Skeletal muscle satellite cell (primary cell): ENCODE measurements at regions not wholly inside any gene's neighbourhood (a gene's known extent, or its start where the extent isn't known, plus 50 kb on each side); places are given as distances from the start of the nearest gene placed in this dataset.
"Not testable (repeated sequence)": the region's sequence is repeated elsewhere in the genome, so short reads cannot be mapped to it uniquely, and the experiment has no call there.

Experiments used
- H3K27me3 ChIP-seq: 2 replicates; pipeline ENCODE4 v1.7.0; 2013; ENCODE audit warnings: low read length; ENCODE audit not compliant: control insufficient read depth, insufficient read depth
- H3K36me3 ChIP-seq: 2 replicates; pipeline ENCODE4 v1.7.0; 2013; ENCODE audit warnings: mild to moderate bottlenecking, control low read depth, low read length; ENCODE audit not compliant: insufficient read depth
- H3K4me1 ChIP-seq: 2 replicates; pipeline ENCODE4 v1.7.0; 2013; ENCODE audit warnings: low read length; ENCODE audit not compliant: control insufficient read depth, insufficient read depth
- H3K4me2 ChIP-seq: 2 replicates; pipeline ENCODE4 v1.7.0; 2013; ENCODE audit warnings: mild to moderate bottlenecking, low read length
- H3K4me3 ChIP-seq: 2 replicates; pipeline ENCODE4 v1.7.0; 2013; ENCODE audit warnings: low read length
- H3K9ac ChIP-seq: 2 replicates; pipeline ENCODE4 v1.7.0; 2013; ENCODE audit warnings: mild to moderate bottlenecking, low read depth, low read length, moderate library complexity
- H3K9me3 ChIP-seq: replicated peaks from 2 replicates; pipeline ENCODE4 v1.7.0; 2013; ENCODE audit warnings: mild to moderate bottlenecking, control low read depth, low read length

DNA sequence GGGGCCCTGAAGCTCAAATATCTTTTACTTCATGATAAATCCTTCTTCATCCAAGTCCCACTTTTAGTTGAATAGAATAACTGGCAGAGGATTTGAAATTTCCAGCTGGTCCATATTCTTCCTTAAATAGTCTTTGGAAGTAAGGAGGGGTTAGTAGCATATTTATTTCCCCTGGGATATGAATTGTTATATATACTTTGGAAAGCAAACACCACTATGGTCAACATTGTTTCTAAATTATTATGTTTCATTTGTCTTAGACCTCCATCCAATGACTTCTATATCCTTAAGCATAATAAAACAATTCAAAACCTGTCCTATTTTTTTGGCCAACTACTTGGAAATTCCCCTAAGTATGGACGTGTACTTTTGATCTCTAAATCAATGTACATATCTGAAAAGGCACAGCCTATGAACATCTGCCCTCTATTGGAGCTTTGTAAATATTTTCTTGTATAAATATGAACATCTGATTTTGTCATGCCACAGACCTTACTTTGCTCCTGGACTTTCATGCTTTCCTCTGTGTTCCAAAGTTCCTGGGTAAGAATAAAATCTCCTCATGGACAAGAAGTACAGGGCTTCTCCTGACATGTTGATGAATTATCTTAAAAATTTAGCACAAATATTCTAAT, 1212.0 kb downstream of the GALC start:
- no peaks in the 10 kb centered on the region for H3K4me1 ChIP-seq
- no peak overlapping the region for H3K4me2 ChIP-seq
- no peaks in the 10 kb centered on the region for H3K36me3 ChIP-seq
- H3K27me3 ChIP-seq, result no peaks in the 10 kb centered on the region
- no peaks in the 10 kb centered on the region for H3K9me3 ChIP-seq
- no peak overlapping the region for H3K4me3 ChIP-seq
- H3K9ac ChIP-seq, result no peak overlapping the region

DNA sequence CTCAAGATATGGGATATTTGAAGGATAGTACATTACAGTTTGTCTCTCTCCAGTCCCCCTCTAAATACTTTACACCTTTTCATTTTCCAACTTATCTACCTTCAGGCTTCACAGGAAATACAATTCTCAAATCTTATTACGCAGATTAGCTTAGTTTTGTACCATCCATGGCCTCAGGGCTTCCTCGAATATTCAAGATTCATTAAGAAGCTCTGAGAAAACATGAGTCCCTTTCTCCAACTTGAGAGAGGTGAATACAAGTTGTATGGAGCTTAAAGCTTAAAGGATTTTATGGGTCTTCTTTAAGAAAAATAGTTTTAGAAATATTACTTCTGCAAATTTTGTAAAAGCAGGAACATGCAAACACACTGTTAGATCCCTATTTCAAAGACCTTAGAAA, 1212.5 kb downstream of the GALC start:
- no peak overlapping the region for H3K4me2 ChIP-seq
- H3K27me3 ChIP-seq, result no peaks in the 10 kb centered on the region
- no peaks in the 10 kb centered on the region for H3K4me1 ChIP-seq
- no peaks in the 10 kb centered on the region for H3K36me3 ChIP-seq
- H3K9me3 ChIP-seq, result no peaks in the 10 kb centered on the region
- H3K4me3 ChIP-seq, result no peak overlapping the region
- no peak overlapping the region for H3K9ac ChIP-seq

- Histone ChIP-seq H3K27me3 (no peaks in the 10 kb centered on the region), H3K4me2 (no peak overlapping the region), H3K36me3 (no peaks in the 10 kb centered on the region), H3K9me3 (no peaks in the 10 kb centered on the region), H3K4me1 (no peaks in the 10 kb centered on the region), H3K4me3 (no peak overlapping the region), H3K9ac (no peak overlapping the region)
These were observed 1213.6 kb downstream of the GALC start for GRCh38 chr14:86779416-86779815.

DNA sequence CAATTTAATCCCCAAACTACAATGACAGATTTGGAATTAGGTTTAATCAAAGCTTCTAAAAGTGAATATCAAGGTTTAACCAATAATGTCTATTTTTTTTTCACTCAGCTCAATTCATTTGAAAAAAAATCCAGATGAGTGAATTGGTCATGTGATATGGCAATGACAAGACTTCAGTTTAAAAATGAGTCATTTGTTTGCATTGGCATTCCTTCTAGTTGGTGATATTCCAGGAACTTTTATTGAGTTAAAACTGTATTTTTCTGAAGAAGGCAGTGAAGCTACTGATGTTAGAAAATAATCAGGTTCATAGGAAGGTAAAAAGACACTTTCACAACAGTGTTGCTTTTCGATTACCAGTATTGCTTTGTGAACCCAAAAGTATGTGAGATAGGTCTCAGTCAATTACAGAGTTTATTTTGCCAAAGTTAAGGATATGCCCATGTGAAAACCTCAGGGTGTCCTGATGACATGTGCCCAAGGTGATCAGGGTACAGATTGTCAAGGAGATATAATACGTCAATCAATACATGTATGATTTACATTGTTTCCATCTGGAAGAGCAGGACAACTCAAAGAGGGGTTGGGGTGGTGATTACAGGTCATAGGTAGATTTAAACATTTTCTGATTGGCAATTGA, 1214.9 kb downstream of the GALC start:
- Histone ChIP-seq H3K9ac (no peak overlapping the region), H3K9me3 (no peaks in the 10 kb centered on the region), H3K4me2 (no peak overlapping the region), H3K36me3 (no peaks in the 10 kb centered on the region), H3K4me1 (no peaks in the 10 kb centered on the region), H3K4me3 (no peak overlapping the region), H3K27me3 (no peaks in the 10 kb centered on the region)

DNA sequence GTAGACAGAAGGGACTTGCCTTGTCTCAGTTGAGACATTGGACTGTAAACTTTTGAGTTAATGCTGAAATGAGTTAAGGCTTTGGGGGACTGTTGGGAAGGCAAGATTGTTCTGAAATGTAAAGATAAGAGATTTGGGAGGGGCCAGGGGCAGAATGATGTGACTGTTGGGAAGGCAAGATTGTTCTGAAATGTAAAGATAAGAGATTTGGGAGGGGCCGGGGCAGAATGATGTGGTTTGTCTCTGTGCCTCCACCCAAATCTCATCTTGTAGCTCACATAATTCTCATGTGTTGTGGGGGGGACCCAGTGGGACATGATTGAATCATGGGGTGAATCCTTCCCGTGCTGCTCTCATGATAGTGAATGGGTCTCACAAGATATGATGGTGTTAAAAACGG, 1217.1 kb downstream of the GALC start:
- H3K4me1 ChIP-seq, H3K9me3 ChIP-seq, H3K9ac ChIP-seq, H3K36me3 ChIP-seq, H3K27me3 ChIP-seq, H3K4me3 ChIP-seq, H3K4me2 ChIP-seq: not testable (repeated sequence)

DNA sequence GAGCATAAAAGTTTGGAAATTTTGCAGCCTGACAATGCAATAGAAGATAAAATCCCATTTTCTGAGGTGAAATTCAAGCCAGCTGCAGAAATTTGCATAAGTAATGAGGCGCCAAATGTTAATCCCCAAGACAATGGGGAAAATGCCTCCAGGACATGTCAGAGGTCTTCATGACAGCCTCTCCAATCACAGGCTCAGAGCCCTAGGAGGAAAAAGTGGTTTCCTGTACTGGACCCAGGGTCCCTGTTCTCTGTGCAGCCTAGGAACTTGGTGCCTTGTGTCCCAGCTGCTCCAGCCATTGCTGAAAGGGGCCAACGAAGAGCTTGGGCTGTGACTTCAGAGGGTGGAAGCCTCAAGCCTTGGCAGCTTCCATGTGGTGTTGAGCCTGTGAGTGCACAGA, 1218.1 kb downstream of the GALC start:
- no peaks in the 10 kb centered on the region for H3K36me3 ChIP-seq
- no peak overlapping the region for H3K9ac ChIP-seq
- H3K27me3 ChIP-seq, result no peaks in the 10 kb centered on the region
- H3K4me2 ChIP-seq, result no peak overlapping the region
- no peaks in the 10 kb centered on the region for H3K9me3 ChIP-seq
- no peaks in the 10 kb centered on the region for H3K4me1 ChIP-seq
- no peak overlapping the region for H3K4me3 ChIP-seq

DNA sequence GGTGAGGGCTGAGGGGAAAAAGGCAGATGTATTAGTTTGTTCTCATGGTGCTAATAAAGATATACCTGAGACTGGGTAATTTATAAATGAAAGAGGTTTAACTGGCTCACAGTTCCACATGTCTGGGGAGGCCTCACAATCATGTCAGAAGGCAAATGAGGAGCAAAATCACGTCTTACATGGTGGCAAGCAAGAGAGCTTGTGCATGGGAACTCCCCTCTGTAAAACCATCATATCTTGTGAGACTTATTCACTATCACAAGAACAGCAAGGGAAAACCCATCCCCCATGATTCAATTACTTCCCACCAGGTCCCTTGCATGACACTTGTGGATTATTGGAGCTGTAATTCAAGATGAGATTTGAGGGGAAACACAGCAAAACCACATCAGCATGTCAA, 1220.9 kb downstream of the GALC start:
- no peaks in the 10 kb centered on the region for H3K4me1 ChIP-seq
- H3K36me3 ChIP-seq, result no peaks in the 10 kb centered on the region
- H3K9me3 ChIP-seq, result no peaks in the 10 kb centered on the region
- H3K4me3 ChIP-seq, result no peak overlapping the region
- no peak overlapping the region for H3K9ac ChIP-seq
- no peak overlapping the region for H3K4me2 ChIP-seq
- H3K27me3 ChIP-seq, result no peaks in the 10 kb centered on the region

GRCh38 chr14:86770186-86770585, 1222.8 kb downstream of the GALC start:
- no peak overlapping the region for H3K4me2 ChIP-seq
- H3K9ac ChIP-seq, result no peak overlapping the region
- H3K9me3 ChIP-seq, result no peaks in the 10 kb centered on the region
- no peaks in the 10 kb centered on the region for H3K4me1 ChIP-seq
- no peak overlapping the region for H3K4me3 ChIP-seq
- H3K27me3 ChIP-seq, result no peaks in the 10 kb centered on the region
- H3K36me3 ChIP-seq, result no peaks in the 10 kb centered on the region

GRCh38 chr14:86766469-86766868, 1226.5 kb downstream of the GALC start:
- Histone ChIP-seq H3K36me3 (no peaks in the 10 kb centered on the region), H3K9me3 (no peaks in the 10 kb centered on the region), H3K4me3 (no peak overlapping the region), H3K9ac (no peak overlapping the region), H3K4me1 (no peaks in the 10 kb centered on the region), H3K4me2 (no peak overlapping the region), H3K27me3 (no peaks in the 10 kb centered on the region)

DNA sequence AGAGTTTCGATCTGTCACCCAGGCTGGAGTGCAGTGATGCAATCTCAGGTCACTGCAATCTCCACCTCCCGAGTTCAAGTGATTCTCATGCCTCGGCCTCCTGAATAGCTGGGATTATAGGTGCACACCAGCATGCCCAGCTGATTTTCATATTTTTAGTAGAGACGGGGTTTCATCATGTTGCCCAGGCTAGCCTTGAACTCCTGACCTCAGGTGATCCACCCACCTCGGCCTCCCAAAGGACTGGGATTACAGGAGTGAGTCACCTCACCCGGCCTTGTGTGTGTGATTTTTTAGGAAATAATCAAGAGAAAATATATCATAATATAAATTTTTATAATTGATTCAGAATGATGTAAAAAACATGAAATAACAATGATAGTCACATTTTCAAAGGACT, 1231.4 kb downstream of the GALC start:
- Histone ChIP-seq H3K36me3 (no peaks in the 10 kb centered on the region), H3K9ac (no peak overlapping the region), H3K27me3 (no peaks in the 10 kb centered on the region), H3K4me2 (no peak overlapping the region), H3K4me1 (no peaks in the 10 kb centered on the region), H3K4me3 (no peak overlapping the region), H3K9me3 (no peaks in the 10 kb centered on the region)

DNA sequence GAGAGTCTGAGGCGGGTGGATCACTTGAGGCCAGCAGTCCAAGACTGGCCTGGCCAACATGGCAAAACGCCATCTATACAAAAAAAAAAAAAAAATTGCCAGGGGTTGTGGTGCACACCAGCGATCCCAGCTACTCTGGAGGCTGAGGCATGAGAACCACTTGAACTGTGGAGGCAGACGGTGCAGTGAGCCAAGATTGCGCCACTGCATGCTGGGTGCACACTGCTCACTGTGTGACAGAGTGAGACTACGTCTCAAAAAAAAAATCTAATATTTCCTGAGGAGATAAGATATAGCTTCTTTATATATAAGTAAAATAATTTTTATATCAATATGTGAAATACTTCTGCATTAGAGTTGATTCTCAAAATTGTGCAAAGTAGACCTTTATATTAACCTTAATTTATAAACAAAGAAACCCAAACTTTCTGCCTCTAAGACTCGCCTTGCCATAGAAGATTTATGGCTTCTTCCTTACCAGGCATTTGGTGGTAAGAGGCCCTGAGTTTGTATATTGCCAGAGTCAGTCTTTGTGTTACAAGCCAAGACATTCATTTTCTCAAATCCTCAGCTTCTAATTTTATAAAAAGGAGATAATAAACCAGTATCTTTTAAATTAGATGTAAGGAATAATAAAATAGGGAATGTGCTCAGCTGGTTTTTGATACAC, 1226.7 kb downstream of the FLRT2 start:
- no peaks in the 10 kb centered on the region for H3K4me1 ChIP-seq
- H3K27me3 ChIP-seq, result no peaks in the 10 kb centered on the region
- no peak overlapping the region for H3K9ac ChIP-seq
- no peak overlapping the region for H3K4me3 ChIP-seq
- H3K9me3 ChIP-seq, result no peaks in the 10 kb centered on the region
- no peaks in the 10 kb centered on the region for H3K36me3 ChIP-seq
- H3K4me2 ChIP-seq, result no peak overlapping the region

DNA sequence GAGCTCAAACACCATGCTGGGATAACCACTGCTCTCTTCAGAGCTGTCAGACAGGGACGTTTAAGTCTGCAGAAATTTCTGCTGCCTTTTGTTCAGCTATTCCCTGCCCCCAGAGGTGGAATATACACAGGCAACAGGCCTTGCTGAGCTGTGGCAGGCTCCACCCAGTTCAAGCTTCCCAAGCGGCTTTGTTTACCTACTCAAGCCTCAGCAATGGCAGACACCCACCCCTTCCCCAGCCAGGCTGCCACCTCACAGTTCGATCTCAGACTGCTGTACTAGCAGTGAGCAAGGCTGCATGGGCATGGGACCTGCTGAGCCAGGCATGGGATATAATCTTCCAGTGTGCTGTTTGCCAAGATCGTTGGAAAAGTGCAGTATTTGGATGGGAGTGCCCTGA, 1220.5 kb downstream of the FLRT2 start:
- not testable (repeated sequence) for H3K36me3 ChIP-seq

More for the DNA sequence above, 1220.5 kb downstream of the FLRT2 start:
- H3K9me3 ChIP-seq, H3K4me2 ChIP-seq, H3K9ac ChIP-seq, H3K27me3 ChIP-seq, H3K4me3 ChIP-seq, H3K4me1 ChIP-seq: not testable (repeated sequence)
